Fibroblast of skin of right biceps (primary cell): ENCODE measurements at regions not wholly inside any gene's neighbourhood (a gene's known extent, or its start where the extent isn't known, plus 50 kb on each side); places are given as distances from the start of the nearest gene placed in this dataset.
"Not testable (repeated sequence)": the region's sequence is repeated elsewhere in the genome, so short reads cannot be mapped to it uniquely, and the experiment has no call there.

ENCODE experiments used
- DNase-seq: peaks from one replicate; pipeline ENCODE4 v3.0.0-alpha.2; 2013

DNA sequence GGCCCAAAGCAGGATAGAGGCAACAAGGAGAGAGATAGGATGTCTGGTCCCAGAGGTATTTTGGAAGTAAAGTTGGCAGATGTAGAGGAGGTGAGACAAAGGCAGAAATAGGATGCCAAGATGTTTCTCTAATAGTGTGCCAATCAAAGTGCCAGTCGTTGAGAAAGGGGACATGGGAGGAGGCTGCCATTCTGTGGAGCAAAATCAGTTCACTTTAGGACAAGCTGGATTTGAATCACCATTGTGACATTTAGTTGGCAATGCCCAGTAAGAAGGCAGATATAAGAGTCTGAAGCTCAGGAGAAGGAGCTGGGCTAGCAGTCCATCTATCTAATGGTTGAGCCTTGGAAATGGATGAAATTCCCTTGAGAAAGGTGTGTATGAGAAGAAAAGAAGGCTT lies 53.8 kb downstream of the ADRB2 start:
- no peak for DNase-seq

- DNase-seq, result no peak
Measured at GRCh38 chr5:148880696-148881095, 54.3 kb downstream of the ADRB2 start.

- no peak for DNase-seq
Measured at GRCh38 chr5:148882332-148882731, 55.9 kb downstream of the ADRB2 start.

GRCh38 chr5:148884339-148885020 lies 58.1 kb downstream of the ADRB2 start:
- no peak for DNase-seq

- no peak for DNase-seq
Measured at GRCh38 chr5:148887123-148887881, 60.9 kb downstream of the ADRB2 start.

- not testable (repeated sequence) for DNase-seq
Measured at GRCh38 chr5:148889936-148890335, 63.5 kb downstream of the ADRB2 start.

DNA sequence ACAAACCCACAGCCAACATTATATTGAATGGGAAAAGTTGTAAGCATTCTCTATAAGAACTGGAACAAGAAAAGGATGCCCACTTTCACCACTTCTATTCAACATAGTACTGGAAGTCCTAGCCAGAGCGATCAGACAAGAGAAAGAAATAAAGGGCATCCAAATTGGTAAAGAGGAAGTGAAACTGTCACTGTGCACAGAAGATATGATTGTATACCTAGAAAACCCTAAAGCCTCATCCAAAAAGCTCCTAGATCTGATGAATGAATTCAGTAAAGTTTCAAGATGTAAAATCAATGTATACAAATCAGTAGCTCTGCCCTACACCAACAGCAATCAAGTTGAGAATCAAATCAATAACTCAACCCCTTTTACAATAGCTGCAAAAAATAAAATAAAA lies 69.0 kb downstream of the ADRB2 start:
- not testable (repeated sequence) for DNase-seq

- peak; percentile 15 for DNase-seq
Measured at GRCh38 chr5:148897842-148898241, 71.4 kb downstream of the ADRB2 start.

GRCh38 chr5:148898413-148899075 lies 72.1 kb downstream of the ADRB2 start:
- no peak for DNase-seq

DNA sequence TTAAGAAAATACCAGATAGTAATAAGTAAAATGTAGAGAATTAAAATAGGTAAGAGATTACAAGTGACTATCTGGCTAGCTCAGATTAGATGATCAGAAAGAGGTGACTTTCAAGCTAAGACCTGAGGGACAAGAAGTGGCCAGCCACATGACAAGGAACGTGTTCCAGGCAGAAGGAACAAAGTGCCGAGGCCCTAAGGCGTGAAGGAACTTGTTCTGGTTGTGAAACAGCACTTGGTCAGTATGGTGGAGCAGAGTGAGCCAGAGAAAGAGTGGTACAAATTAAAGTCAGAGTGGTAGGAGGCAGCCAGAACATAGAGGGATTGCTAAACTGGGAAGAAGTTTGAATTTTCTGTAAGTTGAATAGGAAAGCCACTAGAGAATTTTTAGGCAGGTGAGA lies 73.6 kb downstream of the ADRB2 start:
- DNase-seq, result no peak

DNA sequence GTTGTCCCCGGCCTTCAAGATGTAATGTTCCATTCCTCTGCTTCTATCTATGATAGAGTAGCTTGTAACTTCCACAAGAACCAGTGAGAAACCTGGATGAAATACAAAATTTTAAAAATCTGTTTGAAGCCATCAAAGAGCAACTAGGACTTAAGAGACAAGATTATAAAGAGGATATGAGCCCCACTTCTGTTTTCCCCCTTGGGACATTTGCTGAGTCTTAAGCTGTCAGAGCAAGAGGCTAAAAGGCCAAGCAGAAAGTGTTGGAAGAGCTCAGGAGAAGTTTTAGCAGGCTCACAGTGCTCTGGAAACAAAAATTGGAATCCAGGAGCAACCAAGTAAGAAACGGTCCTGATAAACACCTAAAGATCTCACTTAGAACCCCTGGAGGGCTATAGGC lies 76.1 kb downstream of the ADRB2 start:
- no peak for DNase-seq

- no peak for DNase-seq
Measured at GRCh38 chr5:148903587-148903986, 77.2 kb downstream of the ADRB2 start.

GRCh38 chr5:148904440-148904839 lies 78.0 kb downstream of the ADRB2 start:
- no peak for DNase-seq

GRCh38 chr5:148905541-148905940 lies 79.1 kb downstream of the ADRB2 start:
- no peak for DNase-seq

DNA sequence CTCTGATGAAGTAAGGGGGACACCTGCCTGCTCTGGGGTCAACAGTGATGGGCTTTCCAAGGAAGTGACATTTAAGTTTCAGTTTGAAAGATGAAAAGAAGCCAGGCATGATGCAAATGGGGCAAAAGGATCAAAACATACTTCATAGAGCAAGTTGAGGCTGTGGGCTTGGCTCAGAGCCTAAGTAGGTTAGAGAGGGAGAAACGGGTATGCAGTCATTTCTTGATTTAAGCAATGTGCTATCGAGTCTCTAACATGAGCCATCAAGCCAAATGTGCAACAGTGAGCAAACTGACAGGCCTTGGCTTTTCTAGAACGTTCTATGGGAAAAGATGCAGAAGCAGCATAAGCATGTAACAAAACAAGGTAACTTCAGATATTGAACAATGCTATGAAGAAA lies 80.6 kb downstream of the ADRB2 start:
- no peak for DNase-seq

GRCh38 chr5:148909040-148909439 lies 82.6 kb downstream of the ADRB2 start:
- peak; percentile 73 for DNase-seq

GRCh38 chr5:148909766-148910165 lies 83.4 kb downstream of the ADRB2 start:
- DNase-seq, result no peak

DNA sequence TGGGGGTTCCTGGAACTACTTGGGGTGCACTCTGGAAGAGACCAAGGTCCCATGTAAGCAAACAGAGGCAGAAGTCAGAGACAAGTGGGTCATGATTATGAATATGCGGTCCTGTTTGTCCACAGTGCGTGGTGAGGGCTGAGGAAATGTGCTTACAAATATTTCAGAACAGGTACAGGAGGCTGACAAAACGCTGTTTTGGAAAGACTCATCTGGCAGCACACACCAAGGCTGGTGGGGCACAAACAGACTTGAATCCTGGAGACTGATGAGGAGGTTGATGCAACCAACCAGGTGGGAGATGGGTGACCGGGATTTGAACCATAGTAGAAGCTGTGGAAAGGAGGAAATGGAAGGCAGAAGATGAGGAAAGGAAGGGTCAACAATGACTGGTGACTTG lies 83.8 kb downstream of the ADRB2 start:
- no peak for DNase-seq

DNA sequence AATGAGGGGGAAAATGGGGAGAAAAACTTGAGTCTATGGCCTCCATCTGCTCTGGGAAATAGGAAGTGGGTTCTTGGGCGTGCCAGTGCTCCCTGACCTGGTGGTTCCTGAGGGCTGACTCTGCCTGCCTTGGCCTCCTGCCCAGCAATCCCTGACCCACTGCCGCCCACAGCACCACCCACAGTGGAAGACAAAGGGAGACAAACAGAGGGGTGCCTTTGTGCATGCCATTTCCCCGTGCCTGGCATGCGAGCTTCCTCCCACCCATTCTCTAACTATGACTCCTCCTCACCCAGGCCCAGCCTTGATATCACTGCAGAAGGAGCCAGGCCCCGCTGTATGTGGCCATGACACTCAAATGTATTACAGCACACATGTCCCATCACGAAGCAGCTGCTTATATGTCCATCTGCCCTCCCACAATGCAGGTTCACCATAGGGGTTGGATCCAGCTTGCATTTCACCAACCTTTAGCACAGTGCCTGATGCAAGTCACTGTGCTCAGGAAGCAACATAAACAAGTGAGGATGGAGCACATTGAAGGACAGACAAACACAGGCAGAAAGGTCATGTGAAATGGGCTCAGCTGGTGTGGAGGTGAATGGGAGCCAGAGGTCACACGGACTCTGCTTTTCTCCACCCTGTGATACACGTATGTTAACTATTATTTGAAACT lies 84.4 kb downstream of the ADRB2 start:
- DNase-seq, result peak; percentile 49

- no peak for DNase-seq
Measured at GRCh38 chr5:148911386-148911785, 85.0 kb downstream of the ADRB2 start.

DNA sequence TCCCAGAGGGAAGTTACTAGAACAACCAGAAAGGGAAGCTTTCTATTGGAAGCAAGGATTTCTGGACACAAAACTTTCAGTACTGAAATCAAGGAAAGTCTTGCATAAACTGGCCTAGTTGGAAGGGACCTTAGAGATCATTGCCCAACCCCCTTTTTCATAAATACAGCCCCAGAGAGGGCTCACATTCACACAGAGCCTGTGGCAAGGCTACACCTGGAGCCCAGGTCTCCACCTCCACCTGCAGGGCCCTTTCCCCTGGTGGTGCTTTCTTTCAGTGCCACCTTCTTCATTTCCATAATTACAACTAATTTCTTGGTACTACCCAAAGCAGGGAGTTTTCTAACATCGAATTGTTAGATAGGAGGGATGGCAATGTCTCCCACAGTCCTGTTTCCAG lies 85.7 kb downstream of the ADRB2 start:
- DNase-seq, result no peak

DNA sequence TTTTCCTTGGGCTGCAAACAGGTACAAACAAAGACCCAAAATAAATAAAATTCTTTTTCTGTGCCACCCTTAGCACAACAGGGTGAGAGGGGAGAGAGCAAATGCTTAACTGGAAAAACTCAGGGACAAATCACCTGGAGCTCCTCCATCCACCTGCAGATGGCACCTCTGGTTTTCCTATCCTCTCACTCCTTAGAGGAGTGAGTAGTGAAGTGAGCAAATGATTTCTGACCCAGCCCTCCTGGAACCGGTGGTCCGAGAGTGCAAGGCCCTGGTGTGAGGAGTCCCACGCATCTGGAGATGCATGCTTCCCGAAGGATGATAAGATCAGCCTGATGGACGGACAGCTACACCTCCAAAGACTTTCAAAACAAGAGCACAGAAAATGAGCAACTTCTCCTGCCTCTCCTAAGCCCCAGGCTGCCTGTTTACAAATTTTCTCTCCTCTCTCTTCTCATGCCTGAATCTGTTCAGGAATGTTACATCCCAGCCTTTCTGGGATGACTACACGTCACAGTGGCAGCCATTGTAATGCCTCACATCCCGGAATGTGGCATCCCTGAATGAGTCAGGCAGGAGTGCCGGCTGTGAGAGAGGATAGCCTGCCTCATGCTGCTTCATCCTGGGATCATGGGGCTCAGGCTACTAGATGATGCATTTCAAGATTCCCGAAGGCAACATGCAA lies 86.4 kb downstream of the ADRB2 start:
- peak; percentile 99 for DNase-seq

GRCh38 chr5:148913493-148913892 lies 87.1 kb downstream of the ADRB2 start:
- no peak for DNase-seq
